ENCODE measurements at regions not wholly inside any gene's neighbourhood (a gene's known extent, or its start where the extent isn't known, plus 50 kb on each side); places are given as distances from the start of the nearest gene placed in this dataset.

DNA sequence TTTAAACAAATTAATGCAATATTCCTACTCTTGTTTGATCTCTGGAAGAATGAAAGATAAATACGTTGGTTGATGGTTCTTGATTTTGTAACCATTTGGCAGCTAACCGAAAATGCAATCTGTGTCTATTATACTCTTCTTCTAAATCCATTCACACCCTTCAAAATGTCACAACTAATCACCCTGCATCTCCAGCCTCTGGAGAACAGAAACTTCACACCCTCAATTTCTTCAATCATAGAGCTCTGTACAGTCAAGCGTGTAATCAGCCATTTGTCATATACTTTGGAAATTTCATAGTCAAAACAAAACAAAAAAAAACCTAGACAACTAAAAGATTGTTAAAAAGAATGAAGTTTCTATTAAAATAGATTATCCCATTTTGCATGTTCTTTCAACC is 1482.3 kb upstream of the LRRTM1 start:
- 100% methylated on average over 1 of the region's 3 CpGs for WGBS (ENCODE audit: insufficient coverage)
- no peak overlapping the region for H3K4me3 ChIP-seq (ENCODE audit: control insufficient read depth in 1 of 2, extremely low read depth in 1 of 2, low read length in 1 of 2)
- POLR2A ChIA-PET, result no interaction called here
- H3K27ac ChIP-seq (ENCODE audit: low read length), result no peak overlapping the region
- Mint-ChIP-seq H3K4me1 (no peaks in the 10 kb centered on the region), H3K9me3 (peaks cover 9 to 35% (median 20%) of the 10 kb centered on the region in 3 donors), H3K4me3 (no peak overlapping the region), H3K27me3 (no peaks in the 10 kb centered on the region), H3K36me3 (no peaks in the 10 kb centered on the region), H3K27ac (no peak overlapping the region)
- H3K36me3 ChIP-seq (ENCODE audit: control insufficient read depth in 2 of 2, extremely low read depth in 1 of 2, insufficient read depth in 1 of 2, low read length in 1 of 2), result no peaks in the 10 kb centered on the region
- H3K27me3 ChIP-seq (replicated peaks in 1 of 2; ENCODE audit: control insufficient read depth in 2 of 2, extremely low read depth in 1 of 2, insufficient read depth in 2 of 2, low read length in 1 of 2), result no peaks in the 10 kb centered on the region
- peaks cover 5% of the 10 kb centered on the region for H3K9me3 ChIP-seq
- ATAC-seq (replicated peaks in 1 of 4) (no peak), DNase-seq (no peak)
- CTCF ChIA-PET, result no interaction called here
- no peaks in the 10 kb centered on the region for H3K4me1 ChIP-seq (ENCODE audit: control insufficient read depth in 1 of 2, extremely low read depth in 1 of 2, insufficient read depth in 2 of 2, low read length in 2 of 2)

GRCh38 chr2:81767187-81767912 is 1462.8 kb upstream of the LRRTM1 start:
- Mint-ChIP-seq H3K27me3 (no peaks in the 10 kb centered on the region), H3K4me1 (no peaks in the 10 kb centered on the region), H3K27ac (no peak overlapping the region), H3K4me3 (no peak overlapping the region), H3K9me3 (peaks cover 18 to 36% (median 21%) of the 10 kb centered on the region in 3 donors), H3K36me3 (no peaks in the 10 kb centered on the region)
- ChIA-PET CTCF (no interaction called here), POLR2A (no interaction called here)
- DNase-seq, result no peak
- no peaks in the 10 kb centered on the region for H3K27me3 ChIP-seq (replicated peaks in 1 of 2; ENCODE audit: control insufficient read depth in 2 of 2, extremely low read depth in 1 of 2, insufficient read depth in 2 of 2, low read length in 1 of 2)
- H3K9me3 ChIP-seq, result peaks cover 4% of the 10 kb centered on the region
- H3K27ac ChIP-seq (ENCODE audit: low read length), result no peak overlapping the region
- 86% methylated on average over 1 of the region's 5 CpGs for WGBS (ENCODE audit: insufficient coverage)
- no peak for ATAC-seq (replicated peaks in 1 of 4)
- H3K4me1 ChIP-seq (ENCODE audit: control insufficient read depth in 1 of 2, extremely low read depth in 1 of 2, insufficient read depth in 2 of 2, low read length in 2 of 2), result no peaks in the 10 kb centered on the region
- no peak overlapping the region for H3K4me3 ChIP-seq (ENCODE audit: control insufficient read depth in 1 of 2, extremely low read depth in 1 of 2, low read length in 1 of 2)
- H3K36me3 ChIP-seq (ENCODE audit: control insufficient read depth in 2 of 2, extremely low read depth in 1 of 2, insufficient read depth in 1 of 2, low read length in 1 of 2), result no peaks in the 10 kb centered on the region

DNA sequence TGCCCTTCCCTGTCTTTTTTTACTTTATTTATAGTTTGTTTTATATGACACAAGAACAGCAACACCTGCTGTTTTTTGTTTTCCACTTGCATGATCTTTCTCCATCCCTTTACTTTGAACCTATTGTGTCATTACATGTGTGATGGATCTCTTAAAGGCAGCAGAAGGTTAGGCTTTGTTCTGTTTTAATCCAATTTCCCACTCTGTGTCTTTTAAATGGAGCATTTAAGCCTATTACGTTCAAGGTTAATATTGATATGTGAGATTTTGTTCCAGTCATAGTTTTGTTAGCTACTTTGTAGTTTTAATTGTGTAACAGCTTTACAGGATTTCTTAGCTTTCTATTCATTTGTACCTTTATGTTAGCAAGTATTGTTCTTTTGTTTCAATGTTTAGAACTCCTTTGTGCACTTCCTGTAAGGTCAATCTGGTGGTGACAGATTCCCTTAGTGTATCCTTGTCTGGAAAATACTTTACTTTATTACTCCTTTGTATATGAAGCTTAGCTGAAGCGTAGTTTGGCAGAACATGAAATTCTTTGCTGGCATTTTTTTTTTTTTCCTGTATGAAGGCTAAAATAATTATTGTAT is 1443.0 kb upstream of the LRRTM1 start:
- ChIA-PET CTCF (no interaction called here), POLR2A (no interaction called here)
- Histone ChIP-seq H3K27me3 (replicated peaks in 1 of 2; ENCODE audit: control insufficient read depth in 2 of 2, extremely low read depth in 1 of 2, insufficient read depth in 2 of 2, low read length in 1 of 2) (no peaks in the 10 kb centered on the region), H3K27ac (ENCODE audit: low read length) (no peak overlapping the region), H3K4me3 (ENCODE audit: control insufficient read depth in 1 of 2, extremely low read depth in 1 of 2, low read length in 1 of 2) (no peak overlapping the region), H3K9me3 (peaks cover 2% of the 10 kb centered on the region), H3K4me1 (ENCODE audit: control insufficient read depth in 1 of 2, extremely low read depth in 1 of 2, insufficient read depth in 2 of 2, low read length in 2 of 2) (no peaks in the 10 kb centered on the region), H3K36me3 (ENCODE audit: control insufficient read depth in 2 of 2, extremely low read depth in 1 of 2, insufficient read depth in 1 of 2, low read length in 1 of 2) (no peaks in the 10 kb centered on the region)
- H3K27ac Mint-ChIP-seq, result no peak overlapping the region
- DNase-seq, result no peak
- no peak for ATAC-seq (replicated peaks in 1 of 4)
- H3K27me3 Mint-ChIP-seq, result no peaks in the 10 kb centered on the region
- WGBS (ENCODE audit: insufficient coverage), result no CpG with 5 or more reads among the region's 2 CpGs
- no peak overlapping the region for H3K4me3 Mint-ChIP-seq
- no peaks in the 10 kb centered on the region for H3K36me3 Mint-ChIP-seq
- no peaks in the 10 kb centered on the region for H3K4me1 Mint-ChIP-seq
- peaks cover 15 to 29% (median 24%) of the 10 kb centered on the region in 3 donors for H3K9me3 Mint-ChIP-seq

DNA sequence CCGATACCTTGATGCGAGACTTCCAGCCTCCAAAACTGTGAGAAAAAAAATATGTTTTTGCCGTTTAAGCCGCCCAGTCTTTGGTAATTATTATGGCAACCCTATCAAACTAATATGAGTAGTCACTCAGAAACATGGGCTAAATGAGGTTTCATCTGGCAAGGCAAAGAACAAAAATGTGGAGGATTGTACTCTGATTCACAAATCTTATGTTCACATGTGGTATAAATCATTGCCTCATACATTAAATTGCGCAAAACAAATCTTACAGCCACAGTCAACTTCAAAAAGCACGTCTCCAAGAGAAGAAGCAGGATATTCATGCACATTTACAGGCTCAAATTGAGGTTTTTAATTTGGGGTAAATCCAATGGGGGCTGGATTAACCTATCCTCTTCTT is 1435.4 kb upstream of the LRRTM1 start:
- Mint-ChIP-seq H3K4me3 (no peak overlapping the region), H3K27ac (no peak overlapping the region), H3K36me3 (no peaks in the 10 kb centered on the region), H3K9me3 (peaks cover 15 to 21% (median 15%) of the 10 kb centered on the region in 3 donors), H3K4me1 (no peaks in the 10 kb centered on the region), H3K27me3 (no peaks in the 10 kb centered on the region)
- Histone ChIP-seq H3K4me1 (ENCODE audit: control insufficient read depth in 1 of 2, extremely low read depth in 1 of 2, insufficient read depth in 2 of 2, low read length in 2 of 2) (no peaks in the 10 kb centered on the region), H3K9me3 (peaks cover 3% of the 10 kb centered on the region), H3K27ac (ENCODE audit: low read length) (no peak overlapping the region), H3K27me3 (replicated peaks in 1 of 2; ENCODE audit: control insufficient read depth in 2 of 2, extremely low read depth in 1 of 2, insufficient read depth in 2 of 2, low read length in 1 of 2) (no peaks in the 10 kb centered on the region), H3K36me3 (ENCODE audit: control insufficient read depth in 2 of 2, extremely low read depth in 1 of 2, insufficient read depth in 1 of 2, low read length in 1 of 2) (no peaks in the 10 kb centered on the region), H3K4me3 (ENCODE audit: control insufficient read depth in 1 of 2, extremely low read depth in 1 of 2, low read length in 1 of 2) (no peak overlapping the region)
- ChIA-PET POLR2A (no interaction called here), CTCF (no interaction called here)
- DNase-seq, result no peak
- no peak for ATAC-seq (replicated peaks in 1 of 4)
- no CpG with 5 or more reads among the region's 6 CpGs for WGBS (ENCODE audit: insufficient coverage)

- no peak overlapping the region for H3K4me3 Mint-ChIP-seq
- no peaks in the 10 kb centered on the region for H3K4me1 Mint-ChIP-seq
- no peaks in the 10 kb centered on the region for H3K27me3 ChIP-seq (replicated peaks in 1 of 2; ENCODE audit: control insufficient read depth in 2 of 2, extremely low read depth in 1 of 2, insufficient read depth in 2 of 2, low read length in 1 of 2)
- ChIA-PET POLR2A (no interaction called here), CTCF (no interaction called here)
- peaks cover 6% of the 10 kb centered on the region for H3K9me3 ChIP-seq
- no peaks in the 10 kb centered on the region for H3K36me3 ChIP-seq (ENCODE audit: control insufficient read depth in 2 of 2, extremely low read depth in 1 of 2, insufficient read depth in 1 of 2, low read length in 1 of 2)
- WGBS (ENCODE audit: insufficient coverage), result no CpG with 5 or more reads among the region's 1 CpG
- ATAC-seq (replicated peaks in 1 of 4), result no peak
- no peaks in the 10 kb centered on the region for H3K27me3 Mint-ChIP-seq
- H3K4me1 ChIP-seq (ENCODE audit: control insufficient read depth in 1 of 2, extremely low read depth in 1 of 2, insufficient read depth in 2 of 2, low read length in 2 of 2), result no peaks in the 10 kb centered on the region
- no peak overlapping the region for H3K27ac Mint-ChIP-seq
- peaks cover 14 to 21% (median 18%) of the 10 kb centered on the region in 3 donors for H3K9me3 Mint-ChIP-seq
- no peak for DNase-seq
- no peak overlapping the region for H3K27ac ChIP-seq (ENCODE audit: low read length)
- H3K36me3 Mint-ChIP-seq, result no peaks in the 10 kb centered on the region
- no peak overlapping the region for H3K4me3 ChIP-seq (ENCODE audit: control insufficient read depth in 1 of 2, extremely low read depth in 1 of 2, low read length in 1 of 2)
Measured at GRCh38 chr2:81734981-81735380, 1430.4 kb upstream of the LRRTM1 start.

- Histone ChIP-seq H3K4me3 (ENCODE audit: control insufficient read depth in 1 of 2, extremely low read depth in 1 of 2, low read length in 1 of 2) (no peak overlapping the region), H3K36me3 (ENCODE audit: control insufficient read depth in 2 of 2, extremely low read depth in 1 of 2, insufficient read depth in 1 of 2, low read length in 1 of 2) (no peaks in the 10 kb centered on the region), H3K27ac (ENCODE audit: low read length) (no peak overlapping the region), H3K27me3 (replicated peaks in 1 of 2; ENCODE audit: control insufficient read depth in 2 of 2, extremely low read depth in 1 of 2, insufficient read depth in 2 of 2, low read length in 1 of 2) (no peaks in the 10 kb centered on the region), H3K9me3 (peaks cover 5% of the 10 kb centered on the region), H3K4me1 (ENCODE audit: control insufficient read depth in 1 of 2, extremely low read depth in 1 of 2, insufficient read depth in 2 of 2, low read length in 2 of 2) (no peaks in the 10 kb centered on the region)
- Mint-ChIP-seq H3K4me3 (no peak overlapping the region), H3K27ac (no peak overlapping the region), H3K4me1 (no peaks in the 10 kb centered on the region), H3K9me3 (peaks cover 19 to 25% (median 20%) of the 10 kb centered on the region in 3 donors), H3K36me3 (no peaks in the 10 kb centered on the region), H3K27me3 (no peaks in the 10 kb centered on the region)
- 57% methylated on average over 1 of the region's 2 CpGs for WGBS (ENCODE audit: insufficient coverage)
- ChIA-PET POLR2A (no interaction called here), CTCF (no interaction called here)
- DNase-seq (no peak), ATAC-seq (replicated peaks in 1 of 4) (no peak)
Measured at GRCh38 chr2:81714817-81715216, 1410.3 kb upstream of the LRRTM1 start.
